Esophagus mucosa (tissue), 1 donor: ENCODE measurements at regions not wholly inside any gene's neighbourhood (a gene's known extent, or its start where the extent isn't known, plus 50 kb on each side); places are given as distances from the start of the nearest gene placed in this dataset.

Source experiments
- ATAC-seq: fragments of 200-7000 bp; cut with Tn5 transposase; one replicate; pipeline ENCODE4 v1.9.1; 2020
- donor health status: DM: yes; HTN: yes; CAD: no.

DNA sequence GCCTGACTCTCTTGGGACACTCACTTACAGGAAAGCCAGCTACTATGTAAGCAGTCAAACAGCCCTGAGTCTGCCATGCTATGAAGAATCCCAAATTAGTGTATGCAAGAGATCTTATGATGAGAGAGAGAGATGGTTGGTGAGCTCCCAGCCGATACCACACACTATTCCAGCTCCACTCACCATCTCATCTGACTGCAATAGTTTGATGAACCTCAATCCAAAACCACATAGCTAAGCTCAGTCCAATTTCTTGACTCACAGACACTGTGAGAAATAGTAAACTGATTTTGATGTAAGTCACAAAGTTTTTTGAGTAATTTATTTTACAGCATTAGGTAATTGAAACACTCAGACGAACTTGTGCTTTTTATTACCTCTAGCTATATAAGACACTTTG lies 441.4 kb downstream of the COL12A1 start:
- no peak for ATAC-seq

DNA sequence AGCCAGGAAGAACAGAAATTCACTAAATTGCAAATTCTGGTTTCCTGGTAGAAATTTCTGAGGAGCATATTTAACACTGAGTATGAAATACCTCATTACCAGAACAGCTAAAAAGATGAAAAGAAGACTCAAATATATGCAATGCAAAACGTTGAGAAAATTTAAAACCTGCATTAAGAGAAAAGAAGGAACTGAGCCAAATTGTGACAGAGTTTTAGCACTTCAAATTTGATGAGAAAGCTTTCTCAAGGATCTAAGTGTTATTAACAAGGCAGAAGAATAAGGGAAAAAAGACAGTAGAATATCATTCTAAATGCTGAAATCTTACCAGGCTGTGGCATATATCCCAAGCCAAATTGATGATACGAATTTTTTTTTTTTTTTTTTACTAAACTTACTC lies 443.0 kb downstream of the COL12A1 start:
- no peak for ATAC-seq

DNA sequence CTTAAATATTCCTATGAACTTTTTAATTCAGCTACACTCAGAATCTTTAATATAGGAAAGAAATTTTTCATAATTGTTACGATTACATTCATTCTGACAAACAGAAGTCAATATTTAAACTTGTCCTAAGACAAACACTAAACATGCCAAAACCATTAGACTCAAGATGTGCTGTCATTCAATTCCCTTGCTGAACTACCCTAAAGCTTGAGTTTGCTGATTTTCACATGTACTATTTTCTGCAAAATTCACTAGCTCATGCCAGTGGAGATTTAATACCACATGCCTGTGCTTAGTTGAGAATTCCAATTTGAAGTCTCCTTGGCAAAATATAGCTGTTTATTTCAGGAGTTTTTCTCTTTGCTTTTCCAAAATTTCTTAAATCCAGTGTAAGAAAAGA lies 448.0 kb downstream of the COL12A1 start:
- no peak for ATAC-seq

DNA sequence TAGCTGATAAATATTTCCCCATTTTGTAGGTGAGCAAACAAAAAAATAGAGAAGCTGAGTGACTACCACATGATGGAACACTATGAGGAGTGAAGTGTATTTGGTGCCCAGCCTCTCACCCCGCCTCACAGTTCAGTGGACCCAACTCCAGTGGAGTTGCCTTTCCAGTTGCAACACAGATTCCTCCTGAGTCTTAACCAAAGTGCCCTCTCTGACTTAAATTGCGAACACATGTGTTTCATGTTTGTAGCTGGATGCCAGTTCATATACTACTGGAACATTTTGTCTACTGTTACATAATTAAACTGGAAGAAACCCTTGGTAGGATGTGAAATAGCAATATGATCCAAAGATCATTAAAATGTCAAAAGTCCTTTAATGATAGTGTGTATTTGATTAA lies 448.9 kb downstream of the COL12A1 start:
- ATAC-seq = no peak

DNA sequence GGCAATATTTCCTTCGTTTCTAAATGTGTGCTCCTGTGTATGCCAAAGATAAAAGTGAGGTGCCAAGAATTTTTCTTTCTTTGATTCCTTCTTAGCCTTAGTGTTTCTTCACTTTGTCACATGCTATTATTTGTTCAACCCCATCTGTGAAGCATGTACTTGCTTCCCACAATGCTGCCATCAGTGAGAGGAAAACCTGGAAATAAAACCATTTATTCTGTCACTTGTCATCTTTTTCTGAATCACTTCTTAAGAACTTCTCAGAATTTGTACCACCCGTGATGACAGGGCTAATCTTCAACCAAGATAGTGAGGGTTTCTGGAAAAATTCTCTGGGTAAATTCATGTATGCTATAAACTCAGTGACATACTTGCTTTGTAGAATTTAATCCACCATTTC lies 450.1 kb downstream of the COL12A1 start:
- no peak for ATAC-seq

DNA sequence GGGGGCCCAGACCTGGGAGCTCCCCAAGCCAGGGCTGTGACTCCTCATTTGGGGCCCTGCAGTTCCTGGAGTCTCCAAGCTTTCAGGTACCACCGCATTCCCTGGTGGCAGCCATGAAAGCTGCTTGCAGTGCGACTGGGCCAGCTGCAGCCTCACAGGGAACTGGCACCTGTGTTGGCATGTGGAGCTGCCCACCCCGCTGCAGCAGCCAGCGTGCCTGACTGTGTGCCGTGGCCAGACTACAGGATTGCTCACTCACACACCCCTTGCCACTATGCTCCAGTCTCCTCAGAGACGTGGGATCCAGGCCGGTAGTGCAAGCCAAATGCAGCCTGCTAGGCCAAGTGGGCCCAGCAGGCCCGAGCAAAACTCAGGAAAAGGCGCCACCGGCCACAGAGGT lies 450.7 kb downstream of the COL12A1 start:
- ATAC-seq = no peak

DNA sequence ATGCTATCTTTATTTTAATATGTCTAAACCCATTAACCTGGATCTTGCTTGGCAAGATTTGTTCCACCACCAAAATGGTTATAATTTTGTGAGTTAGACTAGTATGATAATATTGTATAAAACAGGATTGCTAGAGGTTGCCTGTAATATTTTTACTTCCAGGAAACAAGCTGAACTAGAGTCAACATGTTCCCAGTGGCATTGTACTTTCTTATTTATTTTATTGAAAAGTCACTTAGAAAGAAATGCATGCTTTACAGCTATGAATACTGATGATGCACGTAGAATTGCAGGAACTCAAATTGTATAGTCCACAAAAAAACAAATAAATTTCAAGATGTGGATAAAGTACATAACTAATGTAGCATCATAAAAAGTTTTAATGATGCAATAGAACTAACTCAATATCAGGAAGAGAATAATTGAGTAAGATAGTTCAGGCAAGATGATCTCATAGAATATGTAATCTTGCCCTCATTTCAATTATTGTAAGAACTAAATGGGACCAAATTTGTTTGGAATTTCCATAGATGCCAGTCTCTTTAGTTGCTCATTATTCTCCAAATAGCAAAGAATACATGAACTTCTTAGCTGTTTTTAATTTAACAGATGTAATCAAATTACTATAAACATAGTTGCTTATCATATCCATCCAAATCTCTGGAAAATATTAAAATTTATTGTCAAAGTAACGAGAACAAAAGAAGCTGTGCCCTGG lies 451.8 kb downstream of the COL12A1 start:
- ATAC-seq = no peak

DNA sequence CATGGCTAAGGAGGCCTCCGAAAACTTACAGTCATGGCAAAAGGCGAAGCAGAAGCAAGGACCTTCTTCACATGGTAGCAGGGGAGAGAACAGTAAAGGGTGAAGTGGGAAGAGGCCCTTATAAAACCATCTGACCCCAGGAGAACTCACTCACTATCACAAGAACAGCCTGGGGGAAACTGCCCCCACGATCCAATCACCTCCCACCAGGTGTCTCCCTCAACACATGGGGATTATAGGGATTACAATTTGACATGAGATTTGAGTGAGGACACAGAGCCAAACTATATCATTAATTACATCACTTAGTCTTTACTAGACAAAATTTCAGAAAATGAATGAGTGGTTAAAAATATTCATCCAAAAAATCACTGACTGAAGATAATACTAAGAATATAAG lies 453.6 kb downstream of the COL12A1 start:
- ATAC-seq = no peak

DNA sequence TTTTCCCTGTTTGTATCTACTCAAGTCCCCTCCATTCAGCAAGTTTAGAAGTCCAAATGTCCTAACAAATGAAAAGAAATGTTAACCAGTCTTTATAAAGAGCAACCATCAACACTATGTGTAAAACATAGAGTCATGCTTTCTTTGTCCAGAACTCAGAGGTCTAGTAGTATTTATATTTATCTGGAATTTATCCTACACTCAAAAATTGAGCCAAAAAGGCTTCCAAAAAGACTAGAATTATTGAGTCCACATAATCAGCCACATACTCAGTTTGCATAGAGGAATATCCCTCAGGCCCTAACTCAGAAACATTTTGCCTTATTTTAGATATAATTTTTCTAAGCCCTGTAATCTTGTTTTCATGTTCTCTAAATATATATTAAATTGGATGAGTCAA lies 455.0 kb downstream of the COL12A1 start:
- no peak for ATAC-seq

DNA sequence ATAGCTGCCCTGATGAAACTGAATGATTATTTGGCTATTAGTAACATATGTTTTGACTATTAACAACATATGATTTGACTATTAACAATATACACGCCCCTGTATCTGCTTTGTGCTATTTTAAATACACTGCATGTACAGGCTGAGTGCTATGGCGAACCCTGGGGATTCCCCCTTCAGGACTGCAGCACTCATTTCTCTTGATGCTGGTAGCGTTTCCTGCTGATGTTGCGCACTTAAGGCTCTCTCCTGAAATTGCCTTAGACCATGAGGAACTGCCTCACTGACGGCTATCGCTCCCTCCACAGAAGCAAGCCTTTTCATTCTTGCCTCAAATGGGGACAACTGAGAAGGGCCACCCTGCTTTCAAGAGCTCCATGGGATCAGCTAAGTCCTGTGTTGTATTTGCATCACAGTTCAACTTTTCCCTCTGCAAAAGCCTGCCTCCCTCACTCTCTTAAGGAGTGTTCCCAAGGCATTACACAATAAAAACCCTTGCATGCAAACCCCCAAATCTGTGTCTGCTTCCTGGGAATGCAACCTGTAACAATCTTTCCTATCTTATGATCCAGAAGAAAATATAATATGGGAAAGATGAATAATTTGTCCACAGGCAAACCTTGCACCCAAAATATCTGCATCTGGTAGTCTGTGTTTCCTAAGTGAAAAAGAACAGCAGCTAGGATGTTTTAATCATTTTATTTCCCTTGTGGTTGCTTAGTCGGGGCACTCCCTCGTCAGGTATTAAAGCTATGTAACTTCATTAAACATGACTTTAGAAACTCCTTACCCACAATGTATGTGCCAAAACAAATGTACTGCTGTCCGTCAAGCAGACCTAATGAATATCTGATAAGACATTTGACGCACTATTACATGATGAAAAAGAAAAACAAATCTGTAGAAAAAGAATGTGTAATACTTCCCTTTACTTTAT lies 456.4 kb downstream of the COL12A1 start:
- ATAC-seq = no peak

DNA sequence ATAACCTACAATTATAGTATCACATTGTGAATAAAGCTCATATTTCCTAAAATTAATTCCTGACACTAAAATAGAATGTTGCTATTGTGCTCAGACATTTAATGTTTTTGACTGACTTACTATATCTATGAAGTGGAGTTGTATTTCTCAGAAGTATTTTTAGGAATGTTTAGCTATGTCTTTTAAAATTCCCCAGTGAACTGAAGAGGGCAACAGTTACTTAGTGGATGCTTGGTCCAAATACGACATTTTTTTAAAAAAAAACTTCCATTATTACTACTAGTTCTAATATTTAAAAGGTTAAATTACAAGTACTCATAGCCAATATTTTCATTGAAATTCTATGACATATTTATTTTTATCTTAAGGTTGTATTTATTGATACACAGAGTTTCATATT lies 460.2 kb downstream of the COL12A1 start:
- ATAC-seq = no peak

DNA sequence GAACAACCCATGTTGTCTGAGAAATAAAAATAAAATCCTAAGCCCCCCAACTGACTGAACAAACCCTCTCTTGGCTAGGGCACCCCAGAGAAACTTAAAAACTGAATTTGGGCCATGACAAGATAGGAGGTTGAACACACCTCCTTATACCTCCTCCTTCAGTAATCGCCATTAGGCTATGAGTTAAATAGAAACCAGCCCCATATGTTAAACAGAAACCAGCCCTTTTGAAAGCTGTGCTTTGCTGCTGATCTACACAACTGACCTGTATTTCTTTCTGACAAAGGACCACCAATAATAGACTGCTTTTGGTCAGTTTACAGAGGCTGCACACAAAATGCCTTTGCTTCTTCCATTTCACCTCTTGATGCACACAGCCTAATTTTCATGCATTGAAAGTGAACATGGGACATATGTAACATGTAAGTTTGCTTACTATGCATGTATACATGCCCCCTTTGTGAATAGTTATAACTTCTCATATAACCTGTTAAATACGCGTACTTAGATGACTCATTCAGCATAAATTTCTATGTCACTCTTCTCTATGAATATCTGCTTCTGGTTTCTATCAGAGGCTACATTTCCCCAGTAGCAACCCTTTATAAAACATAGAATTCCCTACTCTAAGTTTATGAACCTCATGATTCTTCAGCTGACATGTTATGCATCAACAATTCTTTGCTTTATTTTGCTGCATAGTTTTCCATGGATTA lies 462.9 kb downstream of the COL12A1 start:
- no peak for ATAC-seq

DNA sequence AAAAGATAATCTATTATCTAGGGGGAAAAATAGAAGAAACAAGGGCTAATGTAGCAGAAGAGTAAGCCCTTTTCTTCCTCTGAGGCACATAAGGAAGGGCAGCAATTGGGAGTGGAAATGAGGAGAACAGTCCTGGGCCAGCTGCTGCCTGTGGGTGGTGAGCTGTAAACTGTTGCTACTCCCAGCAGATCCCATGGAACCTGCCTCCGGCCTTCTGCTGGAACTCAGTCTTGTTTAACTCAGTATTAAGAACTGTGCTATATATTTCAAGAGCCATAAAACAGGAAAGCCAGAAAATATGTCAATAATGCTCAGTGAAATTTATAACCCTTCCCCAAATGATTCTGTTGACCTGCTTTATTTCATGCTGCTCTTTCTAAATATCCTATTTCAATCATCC lies 464.2 kb downstream of the COL12A1 start:
- ATAC-seq = no peak

DNA sequence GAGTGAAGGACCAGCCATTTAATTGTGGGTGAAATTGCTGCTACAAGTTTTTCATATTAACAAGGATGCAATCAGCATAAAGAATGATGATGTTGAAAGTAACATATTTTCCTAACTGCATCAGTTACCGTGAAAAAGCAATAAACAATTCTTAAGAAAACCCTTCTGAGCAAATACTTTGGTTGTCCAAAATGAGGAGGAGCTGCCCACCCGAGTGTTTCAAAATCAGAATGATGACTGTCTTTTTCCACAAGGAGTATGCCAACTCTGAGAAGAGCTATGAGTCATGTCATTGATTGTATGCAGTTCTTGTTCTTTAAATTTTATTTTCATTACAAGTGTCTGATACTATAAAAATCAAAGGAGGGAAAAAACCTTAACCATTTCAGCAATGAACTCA lies 470.5 kb downstream of the COL12A1 start:
- ATAC-seq = no peak

DNA sequence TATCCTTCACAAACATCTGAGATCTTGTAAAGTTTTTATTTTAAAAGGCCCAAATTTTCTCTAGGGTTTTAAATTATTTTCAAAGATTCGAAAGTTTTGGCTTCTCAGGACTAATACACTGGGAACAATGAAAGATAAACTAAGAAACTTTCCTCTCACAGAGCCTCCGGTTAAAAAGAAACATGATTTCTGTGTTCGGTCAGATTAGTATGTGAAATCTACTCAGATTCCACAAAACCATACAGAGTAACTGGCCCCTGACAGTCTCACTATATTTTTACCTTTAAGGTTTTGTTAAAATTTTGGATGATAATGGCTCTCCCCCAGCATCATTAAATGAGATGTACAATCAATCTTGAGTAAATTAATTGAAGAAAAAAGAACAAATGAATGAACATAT lies 471.0 kb downstream of the COL12A1 start:
- ATAC-seq = no peak

DNA sequence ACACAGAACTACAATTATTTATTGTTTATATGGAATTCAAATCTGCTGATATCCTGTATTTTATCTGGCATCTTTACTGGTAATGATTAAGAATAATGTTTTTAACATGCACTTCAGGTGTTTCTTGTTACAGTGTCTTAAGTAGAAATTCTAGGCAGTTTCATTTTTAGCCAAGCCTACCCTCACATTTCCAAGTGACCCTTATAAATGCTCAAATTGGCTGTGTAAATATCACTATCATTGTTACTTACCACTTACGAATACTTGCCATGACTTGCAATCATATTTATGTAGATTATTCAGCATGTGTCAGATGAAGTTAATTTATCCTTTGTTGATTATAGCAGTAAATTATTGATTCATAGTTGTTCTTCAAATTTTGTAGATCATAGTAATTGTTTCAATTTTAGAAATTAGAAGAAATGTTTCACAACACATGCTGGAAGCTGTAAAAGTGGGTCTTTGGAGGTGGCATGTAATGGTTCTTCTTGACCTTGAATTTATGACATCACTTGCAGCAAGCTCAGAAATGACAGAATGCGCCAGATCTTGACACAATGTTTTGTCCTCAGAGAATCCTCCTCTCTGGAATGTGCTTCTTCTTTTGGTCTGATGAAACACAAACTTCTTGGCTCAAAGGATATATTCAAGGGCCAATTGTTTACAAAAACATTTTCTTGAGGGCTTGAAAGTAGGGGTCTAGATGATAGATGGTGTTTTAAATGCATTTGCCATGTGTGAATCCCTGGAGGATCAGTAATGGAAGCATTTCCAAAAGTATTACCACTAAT lies 471.8 kb downstream of the COL12A1 start:
- no peak for ATAC-seq

DNA sequence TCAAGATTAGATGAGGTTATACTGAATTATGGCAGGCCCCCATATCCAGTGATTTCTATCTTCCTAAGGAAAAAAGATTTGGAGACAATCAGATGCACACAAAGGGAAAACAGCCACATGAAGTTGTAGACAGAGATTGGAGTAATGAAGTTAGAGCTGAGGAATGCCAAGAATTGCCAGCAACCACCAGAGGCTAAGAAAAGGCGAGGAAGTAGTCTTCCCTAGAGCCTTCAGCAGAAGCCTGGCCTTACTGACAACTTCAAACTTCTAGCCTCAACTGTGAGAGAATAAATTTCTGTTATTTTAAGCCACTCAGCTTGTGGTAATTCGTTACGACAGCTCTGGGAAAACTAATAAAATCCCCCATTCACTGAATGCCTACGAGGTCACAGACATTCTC lies 473.9 kb downstream of the COL12A1 start:
- ATAC-seq = no peak

DNA sequence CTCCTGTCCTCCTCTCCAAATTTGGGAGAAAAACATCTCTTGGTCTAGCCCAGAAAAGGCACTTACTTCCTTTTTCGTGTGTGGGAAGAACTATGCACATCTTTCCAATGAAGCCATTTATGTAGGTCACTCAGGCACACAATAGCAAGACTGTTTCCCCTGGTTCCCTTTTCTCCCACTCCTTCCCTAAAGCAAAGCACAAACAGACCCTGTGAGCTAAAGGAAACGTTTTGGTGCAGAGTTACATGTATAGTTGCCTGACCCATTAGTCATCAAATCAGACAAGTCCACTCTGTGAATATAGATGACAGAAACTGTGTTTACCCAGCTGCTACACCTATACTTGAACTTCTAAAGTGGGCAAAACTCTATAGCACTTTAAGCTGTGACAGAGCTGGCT lies 474.6 kb downstream of the COL12A1 start:
- ATAC-seq = no peak

DNA sequence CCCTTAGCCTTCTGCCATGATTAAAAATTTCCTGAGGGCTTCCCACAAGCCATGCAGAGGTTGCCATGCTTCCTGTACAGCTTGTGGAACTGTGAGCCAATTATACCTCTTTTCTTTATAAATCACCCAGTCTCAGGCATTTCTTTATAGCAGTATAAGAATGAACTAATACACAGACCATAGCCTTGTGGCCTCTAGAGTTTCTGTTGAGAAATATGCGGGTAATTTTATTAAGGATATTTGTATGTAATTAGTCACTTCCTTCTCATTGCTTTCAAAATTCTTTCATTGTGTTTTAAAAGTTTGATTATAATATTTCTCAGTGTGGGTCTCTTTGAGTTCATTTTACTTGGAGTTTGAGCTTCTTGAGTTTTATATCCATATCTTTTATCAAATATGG lies 484.9 kb downstream of the COL12A1 start:
- no peak for ATAC-seq

DNA sequence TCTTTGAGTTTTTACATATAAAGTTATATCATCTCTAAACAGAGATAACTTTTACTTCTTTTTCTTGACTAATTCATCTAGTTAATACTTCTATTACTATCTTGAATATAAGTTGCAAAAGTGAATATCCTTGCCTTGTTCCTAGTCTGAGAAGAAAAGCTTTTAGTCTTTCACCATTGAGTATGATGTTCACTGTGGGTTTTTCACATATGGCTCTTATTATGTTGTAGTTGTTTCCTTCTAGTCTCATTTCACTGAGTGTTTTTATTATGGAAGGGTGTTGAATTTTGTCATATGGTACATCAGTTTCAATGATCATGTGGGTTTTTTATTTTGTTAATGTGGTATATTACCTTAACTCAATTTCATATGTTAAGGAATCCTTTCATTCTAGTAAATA lies 488.3 kb downstream of the COL12A1 start:
- ATAC-seq = no peak

DNA sequence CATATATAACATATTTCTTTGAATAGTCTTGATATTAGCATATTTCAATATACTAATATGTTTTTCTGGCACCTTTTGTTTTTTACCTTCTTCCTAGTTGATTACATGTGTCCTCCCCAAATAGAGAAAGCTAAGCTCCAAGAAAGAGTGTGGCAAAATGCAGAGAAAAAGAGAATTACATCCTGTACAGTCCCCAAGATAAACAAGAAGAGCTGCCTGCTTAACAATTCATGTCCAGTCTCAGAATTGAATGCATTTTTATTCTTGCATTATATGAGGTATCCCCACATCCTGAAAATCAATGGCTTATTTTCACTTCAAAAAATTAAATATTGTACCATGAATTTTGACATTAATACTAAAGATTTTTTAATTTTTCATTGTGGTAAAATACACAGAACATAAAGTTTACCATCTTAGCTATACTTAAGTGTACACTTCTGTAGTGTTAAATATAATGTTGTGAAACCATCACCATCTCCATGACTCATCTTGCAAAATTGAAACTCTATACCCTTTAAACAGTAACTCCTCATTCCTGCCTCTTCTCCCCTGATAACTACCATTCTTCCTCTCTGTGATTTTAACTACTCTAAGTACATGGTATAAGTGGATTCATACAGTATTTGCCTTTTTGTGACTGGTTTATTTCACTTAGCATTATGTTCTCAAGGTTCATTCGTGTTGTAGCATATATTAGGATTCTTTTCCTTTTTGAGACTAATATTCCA lies 490.3 kb downstream of the COL12A1 start:
- ATAC-seq = no peak

DNA sequence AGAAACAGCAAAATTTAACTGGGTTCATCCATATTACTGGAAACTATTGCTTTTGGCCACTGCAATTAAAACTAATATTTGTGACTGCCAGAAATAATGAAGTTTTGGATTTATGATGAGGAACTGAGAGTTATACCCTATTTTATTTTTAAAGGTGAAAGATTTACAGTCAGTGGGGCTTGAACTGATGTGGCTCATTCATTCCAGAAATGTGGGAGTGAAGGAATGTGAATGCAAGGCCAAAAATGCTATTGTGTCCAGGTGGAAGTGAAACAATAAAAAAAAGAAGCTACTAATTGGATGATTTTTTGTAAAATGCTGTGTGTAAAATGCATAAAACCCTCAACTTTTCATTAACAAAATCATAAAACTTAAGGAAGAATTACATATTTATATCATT lies 491.9 kb downstream of the COL12A1 start:
- no peak for ATAC-seq
